ENCODE measurements at regions not wholly inside any gene's neighbourhood (a gene's known extent, or its start where the extent isn't known, plus 50 kb on each side); places are given as distances from the start of the nearest gene placed in this dataset.
"Not testable (repeated sequence)": the region's sequence is repeated elsewhere in the genome, so short reads cannot be mapped to it uniquely, and the experiment has no call there.

DNA sequence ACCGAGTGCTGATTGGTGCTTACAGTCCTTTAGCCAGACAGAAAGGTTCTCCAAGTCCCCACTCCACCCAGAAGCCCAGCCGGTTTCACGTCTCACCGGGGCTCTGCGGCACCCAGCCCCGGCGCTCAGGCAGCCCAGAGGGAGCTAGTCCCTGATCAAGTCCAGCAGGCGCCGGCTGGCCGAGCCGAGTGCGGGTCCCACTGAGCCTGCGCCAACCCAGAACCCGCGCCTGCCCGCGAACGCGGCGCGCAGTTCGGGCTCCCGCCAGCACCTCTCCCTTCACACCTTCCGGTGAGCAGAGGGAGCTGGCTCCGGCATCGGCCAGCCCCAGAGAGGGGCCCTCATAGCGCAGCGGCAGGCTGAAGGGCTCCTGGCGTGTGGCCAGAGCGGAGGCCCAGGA lies 481.6 kb upstream of the CHD1 start:
- not testable (repeated sequence) for TF ChIP-seq POLR2A, CTCF (IDR thresholded peaks at IDR 0.05)
